Coronary artery (tissue), 2 donors: ENCODE measurements at regions not wholly inside any gene's neighbourhood (a gene's known extent, or its start where the extent isn't known, plus 50 kb on each side); places are given as distances from the start of the nearest gene placed in this dataset.

ENCODE experiments used
- DNase-seq: peaks from one replicate; pipeline ENCODE4 v3.0.0-alpha.2; 2017; ENCODE audit warnings: low spot score
- H3K27ac ChIP-seq, 2 donors: fragments of 200-600 bp; sonication (generic); one replicate each; pipeline ENCODE4 v1.5.1; 2016 to 2019
- H3K4me3 ChIP-seq: fragments of 200-600 bp; sonication (generic); 2 replicates; pipeline ENCODE4 v1.5.1; 2016; ENCODE audit warnings: mild to moderate bottlenecking, moderate library complexity
- CTCF ChIP-seq: fragments of 200-600 bp; sonication (generic); IDR thresholded peaks from one replicate; pipeline ENCODE4 v1.5.1; 2019; ENCODE audit warnings: antibody characterized with exemption

GRCh38 chr9:82498541-82499317 lies 510.2 kb downstream of the SPATA31D1 start:
- DNase-seq, result no peak
- TF ChIP-seq CTCF, result no peak
- Histone ChIP-seq H3K4me3 (no peak overlapping the region), H3K27ac (no peak overlapping the region)

GRCh38 chr9:82499337-82499736 lies 510.8 kb downstream of the SPATA31D1 start:
- H3K27ac ChIP-seq, result no peak overlapping the region
- TF ChIP-seq CTCF, result no peak

GRCh38 chr9:82504620-82505019 lies 516.0 kb downstream of the SPATA31D1 start:
- H3K4me3 ChIP-seq, result no peak overlapping the region
- no peak for TF ChIP-seq CTCF
- DNase-seq, result no peak
- H3K27ac ChIP-seq, result no peak overlapping the region

More at GRCh38 chr9:82499337-82499736, 510.8 kb downstream of the SPATA31D1 start:
- DNase-seq, result no peak
- no peak overlapping the region for H3K4me3 ChIP-seq

GRCh38 chr9:82511626-82512025 lies 523.1 kb downstream of the SPATA31D1 start:
- H3K4me3 ChIP-seq, result no peak overlapping the region
- DNase-seq, result no peak
- TF ChIP-seq CTCF, result no peak
- H3K27ac ChIP-seq, result no peak overlapping the region

DNA sequence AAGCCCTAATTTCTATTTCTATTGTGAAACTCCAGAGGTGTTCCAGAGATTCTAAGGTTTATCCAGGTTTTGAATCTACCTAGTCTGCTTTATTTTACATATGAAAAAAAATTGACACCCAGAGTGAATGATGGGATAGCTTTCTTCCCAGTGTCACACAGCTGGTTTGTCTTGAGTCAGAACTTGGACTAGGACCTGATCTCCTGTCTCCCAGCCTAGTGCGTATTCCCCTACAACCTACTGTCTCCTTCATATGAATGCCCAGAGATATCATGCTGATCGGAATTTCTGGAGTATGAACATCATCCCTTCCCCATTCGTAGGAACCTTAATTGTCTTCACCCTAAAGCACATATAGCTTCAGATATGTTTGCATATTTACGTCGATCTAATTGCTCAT lies 524.2 kb downstream of the SPATA31D1 start:
- TF ChIP-seq CTCF, result no peak
- Histone ChIP-seq H3K27ac (no peak overlapping the region), H3K4me3 (no peak overlapping the region)
- no peak for DNase-seq

- DNase-seq, result no peak
- H3K27ac ChIP-seq, result no peak overlapping the region
- peak overlapping the region; percentile 11 for H3K4me3 ChIP-seq
- no peak for TF ChIP-seq CTCF
Measured at GRCh38 chr9:82513242-82513751, 524.7 kb downstream of the SPATA31D1 start.
